ENCODE measurements at regions not wholly inside any gene's neighbourhood (a gene's known extent, or its start where the extent isn't known, plus 50 kb on each side); places are given as distances from the start of the nearest gene placed in this dataset.

- H3F3A ChIP-seq (ENCODE audit: control insufficient read depth, insufficient read depth), result no peaks in the 10 kb centered on the region
These were observed 96.7 kb upstream of the XYLT1 start for GRCh38 chr16:17567455-17567854.

GRCh38 chr16:17566656-17567450, 96.1 kb upstream of the XYLT1 start:
- H3K9me2 ChIP-seq (replicated peaks; ENCODE audit: control insufficient read depth, low read length), result no peaks in the 10 kb centered on the region
- no peak overlapping the region for H3K4me2 ChIP-seq (ENCODE audit: low read length)
- no peaks in the 10 kb centered on the region for H3K79me2 ChIP-seq (ENCODE audit: control insufficient read depth, low read length)
- no peaks in the 10 kb centered on the region for H4K20me1 ChIP-seq (ENCODE audit: control insufficient read depth, insufficient read depth, low read depth, low read length)
- no peaks in the 10 kb centered on the region for H3K4me1 ChIP-seq (ENCODE audit: control insufficient read depth, low read length)
- peaks cover 9% of the 10 kb centered on the region for H3K27me3 ChIP-seq (ENCODE audit: control insufficient read depth, low read length)
- H3K27ac ChIP-seq (ENCODE audit: low read depth, low read length), result no peak overlapping the region
- H3F3A ChIP-seq (ENCODE audit: control insufficient read depth, insufficient read depth), result no peaks in the 10 kb centered on the region
- no peaks in the 10 kb centered on the region for H3K36me3 ChIP-seq (ENCODE audit: control insufficient read depth, low read length)
- no peaks in the 10 kb centered on the region for H3K9me3 ChIP-seq (ENCODE audit: control insufficient read depth, insufficient read depth, low read length)
- TF ChIP-seq EZH2phosphoT487 (IDR thresholded peaks at IDR 0.05; ENCODE audit: borderline replicate concordance, low read length), result no peak
- no peak for TF ChIP-seq CTCF (IDR thresholded peaks at IDR 0.05; ENCODE audit: low read depth, low read length, poor library complexity, severe bottlenecking)
- H3K4me3 ChIP-seq (ENCODE audit: low read length), result no peak overlapping the region

More at GRCh38 chr16:17567455-17567854, 96.7 kb upstream of the XYLT1 start:
- H3K9me2 ChIP-seq (replicated peaks; ENCODE audit: control insufficient read depth, low read length), result no peaks in the 10 kb centered on the region
- H4K20me1 ChIP-seq (ENCODE audit: control insufficient read depth, insufficient read depth, low read depth, low read length), result no peaks in the 10 kb centered on the region
- no peaks in the 10 kb centered on the region for H3K36me3 ChIP-seq (ENCODE audit: control insufficient read depth, low read length)
- H3K27ac ChIP-seq (ENCODE audit: low read depth, low read length), result no peak overlapping the region
- H3K4me3 ChIP-seq (ENCODE audit: low read length), result no peak overlapping the region
- H3K4me1 ChIP-seq (ENCODE audit: control insufficient read depth, low read length), result no peaks in the 10 kb centered on the region
- no peak for TF ChIP-seq EZH2phosphoT487 (IDR thresholded peaks at IDR 0.05; ENCODE audit: borderline replicate concordance, low read length)
- no peak for TF ChIP-seq CTCF (IDR thresholded peaks at IDR 0.05; ENCODE audit: low read depth, low read length, poor library complexity, severe bottlenecking)
- H3K9me3 ChIP-seq (ENCODE audit: control insufficient read depth, insufficient read depth, low read length), result no peaks in the 10 kb centered on the region
- H3K27me3 ChIP-seq (ENCODE audit: control insufficient read depth, low read length), result peaks cover 10% of the 10 kb centered on the region
- no peaks in the 10 kb centered on the region for H3K79me2 ChIP-seq (ENCODE audit: control insufficient read depth, low read length)
- H3K4me2 ChIP-seq (ENCODE audit: low read length), result no peak overlapping the region

GRCh38 chr16:17566075-17566474, 95.3 kb upstream of the XYLT1 start:
- H3F3A ChIP-seq (ENCODE audit: control insufficient read depth, insufficient read depth), result no peaks in the 10 kb centered on the region
- no peak overlapping the region for H3K27ac ChIP-seq (ENCODE audit: low read depth, low read length)
- H3K4me3 ChIP-seq (ENCODE audit: low read length), result no peak overlapping the region
- no peak for TF ChIP-seq EZH2phosphoT487 (IDR thresholded peaks at IDR 0.05; ENCODE audit: borderline replicate concordance, low read length)
- no peak for TF ChIP-seq CTCF (IDR thresholded peaks at IDR 0.05; ENCODE audit: low read depth, low read length, poor library complexity, severe bottlenecking)
- no peaks in the 10 kb centered on the region for H3K79me2 ChIP-seq (ENCODE audit: control insufficient read depth, low read length)
- H3K4me2 ChIP-seq (ENCODE audit: low read length), result no peak overlapping the region
- H4K20me1 ChIP-seq (ENCODE audit: control insufficient read depth, insufficient read depth, low read depth, low read length), result no peaks in the 10 kb centered on the region
- no peaks in the 10 kb centered on the region for H3K36me3 ChIP-seq (ENCODE audit: control insufficient read depth, low read length)
- H3K9me3 ChIP-seq (ENCODE audit: control insufficient read depth, insufficient read depth, low read length), result no peaks in the 10 kb centered on the region
- H3K9me2 ChIP-seq (replicated peaks; ENCODE audit: control insufficient read depth, low read length), result no peaks in the 10 kb centered on the region
- H3K4me1 ChIP-seq (ENCODE audit: control insufficient read depth, low read length), result no peaks in the 10 kb centered on the region
- peaks cover 9% of the 10 kb centered on the region for H3K27me3 ChIP-seq (ENCODE audit: control insufficient read depth, low read length)
